ENCODE measurements at regions not wholly inside any gene's neighbourhood (a gene's known extent, or its start where the extent isn't known, plus 50 kb on each side); places are given as distances from the start of the nearest gene placed in this dataset.

DNA sequence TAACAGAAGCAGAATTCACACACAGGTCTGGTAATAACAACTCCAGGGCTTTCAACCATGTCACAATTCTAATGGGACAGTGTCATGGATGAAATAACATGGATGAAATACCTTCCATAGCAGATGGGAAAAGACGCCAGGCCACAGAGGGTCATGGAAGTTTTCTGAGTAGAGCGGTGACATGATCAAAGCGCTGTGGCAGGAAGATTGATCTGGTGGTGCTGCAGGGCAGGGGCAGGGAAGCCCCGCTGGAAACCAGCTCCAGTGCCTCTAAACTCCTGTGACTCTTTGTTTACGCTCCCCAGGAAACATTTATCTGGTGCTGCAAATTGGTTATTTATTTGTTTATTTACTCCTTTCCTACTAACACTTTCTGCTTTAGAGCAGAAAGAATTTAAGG lies 108.3 kb upstream of the HMGA2 start:
- Mint-ChIP-seq H3K27ac (peak overlapping the region; percentile 19), H3K36me3 (no peaks in the 10 kb centered on the region), H3K9me3 (peaks cover 7% of the 10 kb centered on the region), H3K4me1 (peaks cover 51% of the 10 kb centered on the region), H3K4me3 (no peak overlapping the region), H3K27me3 (ENCODE audit: low read depth) (no peaks in the 10 kb centered on the region)
- TF ChIP-seq CTCF (IDR thresholded peaks at IDR 0.05; ENCODE audit: unreplicated experiment) = no peak
- DNase-seq (ENCODE audit: low spot score in 2 of 2, unreplicated experiment in 2 of 2) = no peak

GRCh38 chr12:65720136-65721130 lies 103.8 kb upstream of the HMGA2 start:
- H3K27ac Mint-ChIP-seq = peak overlapping the region; percentile 74
- peaks cover 49% of the 10 kb centered on the region for H3K4me1 Mint-ChIP-seq
- no peak for DNase-seq (ENCODE audit: low spot score in 2 of 2, unreplicated experiment in 2 of 2)
- H3K27me3 Mint-ChIP-seq (ENCODE audit: low read depth) = no peaks in the 10 kb centered on the region
- H3K9me3 Mint-ChIP-seq = peaks cover 7% of the 10 kb centered on the region
- H3K36me3 Mint-ChIP-seq = no peaks in the 10 kb centered on the region
- TF ChIP-seq CTCF (IDR thresholded peaks at IDR 0.05; ENCODE audit: unreplicated experiment) = no peak
- H3K4me3 Mint-ChIP-seq = no peak overlapping the region

GRCh38 chr12:65721541-65722190 lies 102.6 kb upstream of the HMGA2 start:
- peak overlapping the region; percentile 72 for H3K27ac Mint-ChIP-seq
- no peak overlapping the region for H3K4me3 Mint-ChIP-seq
- H3K36me3 Mint-ChIP-seq = no peaks in the 10 kb centered on the region
- no peak for TF ChIP-seq CTCF (IDR thresholded peaks at IDR 0.05; ENCODE audit: unreplicated experiment)
- no peaks in the 10 kb centered on the region for H3K27me3 Mint-ChIP-seq (ENCODE audit: low read depth)
- H3K9me3 Mint-ChIP-seq = peaks cover 7% of the 10 kb centered on the region
- no peak for DNase-seq (ENCODE audit: low spot score in 2 of 2, unreplicated experiment in 2 of 2)
- peaks cover 37% of the 10 kb centered on the region for H3K4me1 Mint-ChIP-seq

DNA sequence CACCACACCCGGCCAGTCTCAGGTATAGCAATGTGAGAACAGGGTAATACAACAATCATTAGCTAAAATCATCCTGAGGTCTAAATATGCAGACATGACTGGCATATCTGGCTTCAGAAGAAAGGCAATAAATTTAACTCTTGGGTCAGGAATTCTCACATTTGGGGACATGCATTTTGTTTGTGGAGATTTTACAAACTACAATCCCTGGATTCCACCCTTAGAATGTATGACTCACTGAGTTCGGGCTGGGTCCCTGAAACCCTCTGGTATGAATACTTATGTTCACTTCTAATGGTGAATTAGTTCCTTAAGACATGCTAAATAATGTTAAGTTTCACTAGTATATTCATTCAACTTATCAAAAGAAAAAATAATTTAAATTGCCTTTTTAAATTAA lies 98.9 kb upstream of the HMGA2 start:
- TF ChIP-seq CTCF (IDR thresholded peaks at IDR 0.05; ENCODE audit: unreplicated experiment) = no peak

GRCh38 chr12:65728455-65728847 lies 95.8 kb upstream of the HMGA2 start:
- TF ChIP-seq CTCF (IDR thresholded peaks at IDR 0.05; ENCODE audit: unreplicated experiment) = no peak
- Mint-ChIP-seq H3K4me1 (peaks cover 24% of the 10 kb centered on the region), H3K4me3 (peak overlapping the region; percentile 75), H3K9me3 (peaks cover 4% of the 10 kb centered on the region), H3K27me3 (ENCODE audit: low read depth) (peaks cover 5% of the 10 kb centered on the region), H3K36me3 (no peaks in the 10 kb centered on the region), H3K27ac (peak overlapping the region; percentile 31)
- no peak for DNase-seq (ENCODE audit: low spot score in 2 of 2, unreplicated experiment in 2 of 2)

More for the DNA sequence above, 98.9 kb upstream of the HMGA2 start:
- Mint-ChIP-seq H3K4me3 (no peak overlapping the region), H3K9me3 (peaks cover 4% of the 10 kb centered on the region), H3K4me1 (peaks cover 43% of the 10 kb centered on the region), H3K36me3 (no peaks in the 10 kb centered on the region), H3K27me3 (ENCODE audit: low read depth) (peaks cover 5% of the 10 kb centered on the region), H3K27ac (no peak overlapping the region)
- DNase-seq (ENCODE audit: low spot score in 2 of 2, unreplicated experiment in 2 of 2) = no peak

All from mesothelial cell of epicardium (in vitro differentiated cells).